Hepatocyte (in vitro differentiated cells): ENCODE measurements at regions not wholly inside any gene's neighbourhood (a gene's known extent, or its start where the extent isn't known, plus 50 kb on each side); places are given as distances from the start of the nearest gene placed in this dataset.

ENCODE experiments used
- DNase-seq: peaks from one replicate; pipeline ENCODE4 v3.0.0-alpha.2; 2016; ENCODE audit warnings: low spot score
- H2AFZ ChIP-seq: fragments of 200-600 bp; sonication (generic); 2 replicates; pipeline ENCODE4 v1.6.0; 2016; ENCODE audit warnings: antibody characterized with exemption, mild to moderate bottlenecking
- H3K27ac ChIP-seq: fragments of 200-600 bp; sonication (generic); 2 replicates; pipeline ENCODE4 v1.5.1; 2016; ENCODE audit warnings: mild to moderate bottlenecking
- H3K27me3 ChIP-seq: fragments of 200-600 bp; sonication (generic); 2 replicates; pipeline ENCODE4 v1.6.1; 2016
- H3K36me3 ChIP-seq: fragments of 200-600 bp; sonication (generic); replicated peaks from 2 replicates; pipeline ENCODE4 v1.5.1; 2016; ENCODE audit warnings: low read depth; ENCODE audit not compliant: insufficient read depth
- H3K4me1 ChIP-seq: fragments of 200-600 bp; sonication (generic); 2 replicates; pipeline ENCODE4 v1.5.1; 2016; ENCODE audit warnings: mild to moderate bottlenecking, moderate library complexity; ENCODE audit not compliant: insufficient read depth
- H3K4me2 ChIP-seq: fragments of 200-600 bp; sonication (generic); 2 replicates; pipeline ENCODE4 v1.6.0; 2016
- H3K4me3 ChIP-seq: fragments of 200-600 bp; sonication (generic); 2 replicates; pipeline ENCODE4 v1.5.1; 2016; ENCODE audit warnings: mild to moderate bottlenecking
- H3K79me2 ChIP-seq: fragments of 200-600 bp; sonication (generic); 2 replicates; pipeline ENCODE4 v1.6.0; 2017; ENCODE audit warnings: mild to moderate bottlenecking
- H3K9me2 ChIP-seq: fragments of 200-600 bp; sonication (generic); replicated peaks from 2 replicates; pipeline ENCODE4 v1.6.0; 2017; ENCODE audit warnings: mild to moderate bottlenecking; ENCODE audit not compliant: insufficient read depth
- H3K9me3 ChIP-seq: fragments of 200-600 bp; sonication (generic); 2 replicates; pipeline ENCODE4 v1.5.1; 2016; ENCODE audit warnings: low read depth, mild to moderate bottlenecking
- H4K20me1 ChIP-seq: fragments of 200-600 bp; sonication (generic); 2 replicates; pipeline ENCODE4 v1.6.0; 2016; ENCODE audit warnings: mild to moderate bottlenecking; ENCODE audit not compliant: insufficient read depth, poor library complexity, severe bottlenecking
- EZH2 ChIP-seq: fragments of 200-600 bp; sonication (generic); IDR thresholded peaks from 2 replicates; pipeline ENCODE4 v1.6.1; 2016; ENCODE audit warnings: antibody characterized with exemption, mild to moderate bottlenecking, borderline replicate concordance
- EZH2phosphoT487 ChIP-seq: fragments of 200-600 bp; sonication (generic); IDR thresholded peaks from one replicate; pipeline ENCODE4 v1.6.1; 2018; ENCODE audit warnings: antibody characterized with exemption, mild to moderate bottlenecking, low read depth, moderate library complexity; ENCODE audit not compliant: unreplicated experiment, severe bottlenecking
- WGBS: methylation state at CpG from one replicate; pipeline ENCODE4 v1.1.6; 2016; ENCODE audit warnings: low lambda C conversion rate; ENCODE audit errors: missing lambda C conversion rate; 5-methylcytosine and 5-hydroxymethylcytosine counted together
- TF ChIP-seq, protein P1 (sequence below): fragments of 200-600 bp; sonication (generic); IDR thresholded peaks from 2 replicates; pipeline ENCODE4 v1.5.1; 2016; ENCODE audit warnings: antibody characterized with exemption, mild to moderate bottlenecking; ENCODE audit not compliant: poor library complexity

DNA sequence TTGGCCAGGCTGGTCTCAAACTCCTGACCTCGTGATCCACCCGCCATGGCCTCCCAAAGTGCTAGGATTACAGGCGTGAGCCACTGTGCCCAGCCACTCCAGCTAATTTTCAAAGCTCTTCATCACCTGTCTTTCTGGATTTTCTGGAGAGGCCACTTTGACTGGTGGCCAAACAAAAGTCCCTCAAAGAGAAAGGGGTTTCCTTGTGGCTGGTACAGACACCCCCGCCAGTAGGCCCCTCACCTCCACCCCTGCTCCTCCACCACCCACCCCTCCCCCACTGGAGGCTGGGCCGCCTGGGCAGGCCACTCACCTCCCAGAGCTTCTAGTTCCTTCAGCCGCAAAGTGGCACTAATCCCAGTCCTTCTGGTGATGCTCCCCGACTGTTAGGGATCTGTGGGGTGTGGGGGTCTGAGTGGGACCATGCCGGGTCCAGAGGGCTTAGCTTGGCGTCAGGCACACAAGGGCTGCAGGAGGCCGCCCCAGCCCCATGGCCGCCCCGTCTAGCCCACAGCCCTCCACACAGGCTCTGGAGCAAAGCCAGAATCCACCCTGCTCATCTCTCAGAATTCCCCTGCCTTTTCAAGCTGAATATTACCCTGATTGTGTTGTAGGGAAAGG lies 182.0 kb upstream of the IER5L start:
- WGBS = 70% methylated on average over 10 of the region's 12 CpGs
- TF ChIP-seq EZH2phosphoT487 (no peak), EZH2 (no peak)
- TF ChIP-seq, protein P1, sequence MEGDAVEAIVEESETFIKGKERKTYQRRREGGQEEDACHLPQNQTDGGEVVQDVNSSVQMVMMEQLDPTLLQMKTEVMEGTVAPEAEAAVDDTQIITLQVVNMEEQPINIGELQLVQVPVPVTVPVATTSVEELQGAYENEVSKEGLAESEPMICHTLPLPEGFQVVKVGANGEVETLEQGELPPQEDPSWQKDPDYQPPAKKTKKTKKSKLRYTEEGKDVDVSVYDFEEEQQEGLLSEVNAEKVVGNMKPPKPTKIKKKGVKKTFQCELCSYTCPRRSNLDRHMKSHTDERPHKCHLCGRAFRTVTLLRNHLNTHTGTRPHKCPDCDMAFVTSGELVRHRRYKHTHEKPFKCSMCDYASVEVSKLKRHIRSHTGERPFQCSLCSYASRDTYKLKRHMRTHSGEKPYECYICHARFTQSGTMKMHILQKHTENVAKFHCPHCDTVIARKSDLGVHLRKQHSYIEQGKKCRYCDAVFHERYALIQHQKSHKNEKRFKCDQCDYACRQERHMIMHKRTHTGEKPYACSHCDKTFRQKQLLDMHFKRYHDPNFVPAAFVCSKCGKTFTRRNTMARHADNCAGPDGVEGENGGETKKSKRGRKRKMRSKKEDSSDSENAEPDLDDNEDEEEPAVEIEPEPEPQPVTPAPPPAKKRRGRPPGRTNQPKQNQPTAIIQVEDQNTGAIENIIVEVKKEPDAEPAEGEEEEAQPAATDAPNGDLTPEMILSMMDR = no peak

DNA sequence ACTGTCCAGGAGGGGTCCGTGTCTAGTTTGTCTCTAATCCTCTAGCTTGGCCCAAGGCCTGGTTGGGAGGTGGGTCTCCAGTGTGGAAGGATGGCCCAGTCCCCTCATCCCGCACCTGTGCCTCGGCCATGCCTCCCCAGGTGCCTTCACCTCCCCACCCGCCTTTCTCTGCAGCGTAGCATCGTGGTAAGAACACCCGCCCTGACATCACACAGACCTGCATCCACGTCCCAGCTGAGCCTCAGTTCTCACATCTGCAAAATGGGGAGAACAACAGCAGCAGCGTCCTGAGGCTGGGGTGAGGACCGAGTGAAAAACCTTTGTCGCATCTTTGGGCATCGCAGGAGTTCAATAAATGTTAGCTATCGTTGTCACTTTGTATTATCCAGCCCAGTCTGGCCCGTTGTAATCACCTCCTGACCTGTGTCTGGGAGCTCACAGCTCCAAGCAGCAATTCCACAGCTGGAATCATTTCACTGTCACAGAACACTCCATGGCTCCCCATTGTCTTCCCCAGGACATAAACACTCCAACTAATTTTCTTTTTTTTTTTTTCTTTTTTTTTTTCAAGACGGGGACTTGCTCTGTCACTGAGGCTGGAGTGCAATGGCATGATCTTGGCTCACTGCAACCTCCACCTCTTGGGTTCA lies 181.2 kb upstream of the IER5L start:
- H4K20me1 ChIP-seq = no peaks in the 10 kb centered on the region
- no peaks in the 10 kb centered on the region for H3K79me2 ChIP-seq
- no peak for DNase-seq
- H3K27me3 ChIP-seq = no peaks in the 10 kb centered on the region
- no peak overlapping the region for H3K4me3 ChIP-seq
- no peaks in the 10 kb centered on the region for H3K4me1 ChIP-seq
- no peak overlapping the region for H2AFZ ChIP-seq
- no peak overlapping the region for H3K4me2 ChIP-seq
- TF ChIP-seq EZH2 (no peak), EZH2phosphoT487 (no peak)
- TF ChIP-seq, protein P1 = no peak
- H3K36me3 ChIP-seq = no peaks in the 10 kb centered on the region
- H3K9me2 ChIP-seq = no peaks in the 10 kb centered on the region
- H3K9me3 ChIP-seq = no peaks in the 10 kb centered on the region
- 90% methylated on average over 15 of the region's 15 CpGs for WGBS
- H3K27ac ChIP-seq = no peak overlapping the region

More for the DNA sequence above, 182.0 kb upstream of the IER5L start:
- Histone ChIP-seq H3K27ac (no peak overlapping the region), H3K9me3 (no peaks in the 10 kb centered on the region), H3K9me2 (no peaks in the 10 kb centered on the region), H2AFZ (no peak overlapping the region), H4K20me1 (no peaks in the 10 kb centered on the region), H3K27me3 (no peaks in the 10 kb centered on the region), H3K4me3 (no peak overlapping the region), H3K4me1 (no peaks in the 10 kb centered on the region), H3K4me2 (no peak overlapping the region), H3K79me2 (no peaks in the 10 kb centered on the region), H3K36me3 (no peaks in the 10 kb centered on the region)
- DNase-seq = peak; percentile 19

GRCh38 chr9:129358621-129359154 lies 180.6 kb upstream of the IER5L start:
- Histone ChIP-seq H2AFZ (no peak overlapping the region), H3K36me3 (no peaks in the 10 kb centered on the region), H3K4me2 (no peak overlapping the region), H4K20me1 (no peaks in the 10 kb centered on the region), H3K9me2 (no peaks in the 10 kb centered on the region), H3K9me3 (no peaks in the 10 kb centered on the region), H3K4me3 (no peak overlapping the region), H3K27me3 (no peaks in the 10 kb centered on the region), H3K79me2 (no peaks in the 10 kb centered on the region), H3K27ac (no peak overlapping the region), H3K4me1 (no peaks in the 10 kb centered on the region)
- peak; percentile 4 for DNase-seq
- WGBS = 64% methylated on average over 12 of the region's 12 CpGs
- TF ChIP-seq, protein P1 = no peak
- no peak for TF ChIP-seq EZH2phosphoT487
- no peak for TF ChIP-seq EZH2
